ENCODE measurements at regions not wholly inside any gene's neighbourhood (a gene's known extent, or its start where the extent isn't known, plus 50 kb on each side); places are given as distances from the start of the nearest gene placed in this dataset.
"Not testable (repeated sequence)": the region's sequence is repeated elsewhere in the genome, so short reads cannot be mapped to it uniquely, and the experiment has no call there.

GRCh38 chr5:79886925-79887655, 104.0 kb downstream of the MTX3 start:
- Histone ChIP-seq H2AK5ac (ENCODE audit: low read length) (no peak overlapping the region), H4K8ac (ENCODE audit: low read depth, low read length) (no peak overlapping the region), H3K36me3 (ENCODE audit: control insufficient read depth, insufficient read depth, low read length) (no peaks in the 10 kb centered on the region), H2BK120ac (ENCODE audit: low read depth, low read length) (no peak overlapping the region), H3K9ac (ENCODE audit: low read length) (no peak overlapping the region), H2BK5ac (ENCODE audit: low read length) (no peak overlapping the region), H3K27ac (ENCODE audit: low read depth, low read length) (no peak overlapping the region), H3K4me3 (ENCODE audit: low read length) (no peak overlapping the region), H3K4me1 (ENCODE audit: control insufficient read depth, low read depth, low read length) (no peaks in the 10 kb centered on the region), H4K5ac (ENCODE audit: low read length) (no peak overlapping the region), H3K23ac (ENCODE audit: low read length) (no peak overlapping the region), H3K79me2 (ENCODE audit: control insufficient read depth, insufficient read depth, low read length) (no peaks in the 10 kb centered on the region), H3K27me3 (ENCODE audit: insufficient read depth, low read length, poor library complexity) (no peaks in the 10 kb centered on the region), H3K56ac (ENCODE audit: low read length) (no peak overlapping the region), H3K4ac (ENCODE audit: low read depth, low read length) (no peak overlapping the region), H3K79me1 (ENCODE audit: low read length) (no peaks in the 10 kb centered on the region), H2BK15ac (replicated peaks; ENCODE audit: low read depth) (no peak overlapping the region), H3K18ac (ENCODE audit: low read length) (no peak overlapping the region), H3K4me2 (ENCODE audit: low read length) (no peak overlapping the region)
- no peak for DNase-seq
- WGBS (ENCODE audit: extremely low coverage, insufficient coverage, low lambda C conversion rate): no CpG with 5 or more reads among the region's 10 CpGs

GRCh38 chr5:79886456-79886855, 104.6 kb downstream of the MTX3 start:
- Histone ChIP-seq H3K23ac (ENCODE audit: low read length) (no peak overlapping the region), H3K27ac (ENCODE audit: low read depth, low read length) (no peak overlapping the region), H2BK15ac (replicated peaks; ENCODE audit: low read depth) (no peak overlapping the region)

GRCh38 chr5:79879880-79880279, 111.2 kb downstream of the MTX3 start:
- H3K4me3 ChIP-seq (ENCODE audit: low read length); H4K8ac ChIP-seq (ENCODE audit: low read depth, low read length); H3K27me3 ChIP-seq (ENCODE audit: insufficient read depth, low read length, poor library complexity); H3K4me2 ChIP-seq (ENCODE audit: low read length); H3K56ac ChIP-seq (ENCODE audit: low read length); H3K36me3 ChIP-seq (ENCODE audit: control insufficient read depth, insufficient read depth, low read length); H3K23ac ChIP-seq (ENCODE audit: low read length); H3K27ac ChIP-seq (ENCODE audit: low read depth, low read length); H3K18ac ChIP-seq (ENCODE audit: low read length); H4K5ac ChIP-seq (ENCODE audit: low read length); H2AK5ac ChIP-seq (ENCODE audit: low read length); H2BK5ac ChIP-seq (ENCODE audit: low read length); H3K4ac ChIP-seq (ENCODE audit: low read depth, low read length); H3K79me1 ChIP-seq (ENCODE audit: low read length); H3K4me1 ChIP-seq (ENCODE audit: control insufficient read depth, low read depth, low read length); H3K9ac ChIP-seq (ENCODE audit: low read length); DNase-seq; H2BK15ac ChIP-seq (replicated peaks; ENCODE audit: low read depth); H2BK120ac ChIP-seq (ENCODE audit: low read depth, low read length); H3K79me2 ChIP-seq (ENCODE audit: control insufficient read depth, insufficient read depth, low read length): not testable (repeated sequence)
- WGBS (ENCODE audit: extremely low coverage, insufficient coverage, low lambda C conversion rate): no CpG with 5 or more reads among the region's 1 CpG

More at GRCh38 chr5:79886456-79886855, 104.6 kb downstream of the MTX3 start:
- Histone ChIP-seq H2BK120ac (ENCODE audit: low read depth, low read length) (no peak overlapping the region), H2BK5ac (ENCODE audit: low read length) (no peak overlapping the region), H3K79me2 (ENCODE audit: control insufficient read depth, insufficient read depth, low read length) (no peaks in the 10 kb centered on the region), H3K9ac (ENCODE audit: low read length) (no peak overlapping the region), H3K36me3 (ENCODE audit: control insufficient read depth, insufficient read depth, low read length) (no peaks in the 10 kb centered on the region), H3K4ac (ENCODE audit: low read depth, low read length) (no peak overlapping the region), H3K27me3 (ENCODE audit: insufficient read depth, low read length, poor library complexity) (no peaks in the 10 kb centered on the region), H4K5ac (ENCODE audit: low read length) (no peak overlapping the region), H3K79me1 (ENCODE audit: low read length) (no peaks in the 10 kb centered on the region), H3K4me1 (ENCODE audit: control insufficient read depth, low read depth, low read length) (no peaks in the 10 kb centered on the region), H3K18ac (ENCODE audit: low read length) (no peak overlapping the region), H3K4me3 (ENCODE audit: low read length) (no peak overlapping the region), H2AK5ac (ENCODE audit: low read length) (no peak overlapping the region), H4K8ac (ENCODE audit: low read depth, low read length) (no peak overlapping the region), H3K56ac (ENCODE audit: low read length) (no peak overlapping the region), H3K4me2 (ENCODE audit: low read length) (no peak overlapping the region)
- no peak for DNase-seq
- WGBS (ENCODE audit: extremely low coverage, insufficient coverage, low lambda C conversion rate): no CpG with 5 or more reads among the region's 5 CpGs

GRCh38 chr5:79878721-79879336, 112.2 kb downstream of the MTX3 start:
- no peak overlapping the region for H3K27ac ChIP-seq (ENCODE audit: low read depth, low read length)
- DNase-seq: peak; percentile 51
- H2AK5ac ChIP-seq (ENCODE audit: low read length): no peak overlapping the region
- H3K56ac ChIP-seq (ENCODE audit: low read length): no peak overlapping the region
- no peak overlapping the region for H4K8ac ChIP-seq (ENCODE audit: low read depth, low read length)
- H3K4me1 ChIP-seq (ENCODE audit: control insufficient read depth, low read depth, low read length): no peaks in the 10 kb centered on the region
- no peak overlapping the region for H2BK15ac ChIP-seq (replicated peaks; ENCODE audit: low read depth)
- no CpG with 5 or more reads among the region's 5 CpGs for WGBS (ENCODE audit: extremely low coverage, insufficient coverage, low lambda C conversion rate)
- H3K4me3 ChIP-seq (ENCODE audit: low read length): no peak overlapping the region
- no peaks in the 10 kb centered on the region for H3K79me2 ChIP-seq (ENCODE audit: control insufficient read depth, insufficient read depth, low read length)
- H3K36me3 ChIP-seq (ENCODE audit: control insufficient read depth, insufficient read depth, low read length): no peaks in the 10 kb centered on the region
- H2BK5ac ChIP-seq (ENCODE audit: low read length): no peak overlapping the region
- no peak overlapping the region for H3K18ac ChIP-seq (ENCODE audit: low read length)
- no peak overlapping the region for H3K4me2 ChIP-seq (ENCODE audit: low read length)
- H3K79me1 ChIP-seq (ENCODE audit: low read length): no peaks in the 10 kb centered on the region
- H3K23ac ChIP-seq (ENCODE audit: low read length): no peak overlapping the region
- H4K5ac ChIP-seq (ENCODE audit: low read length): no peak overlapping the region
- H3K27me3 ChIP-seq (ENCODE audit: insufficient read depth, low read length, poor library complexity): no peaks in the 10 kb centered on the region
- no peak overlapping the region for H3K9ac ChIP-seq (ENCODE audit: low read length)
- no peak overlapping the region for H2BK120ac ChIP-seq (ENCODE audit: low read depth, low read length)
- no peak overlapping the region for H3K4ac ChIP-seq (ENCODE audit: low read depth, low read length)

GRCh38 chr5:79878136-79878679, 112.9 kb downstream of the MTX3 start:
- H3K27me3 ChIP-seq (ENCODE audit: insufficient read depth, low read length, poor library complexity): no peaks in the 10 kb centered on the region
- WGBS (ENCODE audit: extremely low coverage, insufficient coverage, low lambda C conversion rate): no CpG with 5 or more reads among the region's 5 CpGs
- H3K56ac ChIP-seq (ENCODE audit: low read length): no peak overlapping the region
- no peak for DNase-seq
- H3K23ac ChIP-seq (ENCODE audit: low read length): no peak overlapping the region
- no peak overlapping the region for H3K9ac ChIP-seq (ENCODE audit: low read length)
- no peak overlapping the region for H4K5ac ChIP-seq (ENCODE audit: low read length)
- H3K36me3 ChIP-seq (ENCODE audit: control insufficient read depth, insufficient read depth, low read length): no peaks in the 10 kb centered on the region
- no peak overlapping the region for H4K8ac ChIP-seq (ENCODE audit: low read depth, low read length)
- H2BK120ac ChIP-seq (ENCODE audit: low read depth, low read length): no peak overlapping the region
- no peaks in the 10 kb centered on the region for H3K79me2 ChIP-seq (ENCODE audit: control insufficient read depth, insufficient read depth, low read length)
- H3K4me1 ChIP-seq (ENCODE audit: control insufficient read depth, low read depth, low read length): no peaks in the 10 kb centered on the region
- no peak overlapping the region for H3K4ac ChIP-seq (ENCODE audit: low read depth, low read length)
- H2BK15ac ChIP-seq (replicated peaks; ENCODE audit: low read depth): no peak overlapping the region
- H3K4me3 ChIP-seq (ENCODE audit: low read length): no peak overlapping the region
- H2AK5ac ChIP-seq (ENCODE audit: low read length): no peak overlapping the region
- no peaks in the 10 kb centered on the region for H3K79me1 ChIP-seq (ENCODE audit: low read length)
- no peak overlapping the region for H2BK5ac ChIP-seq (ENCODE audit: low read length)
- H3K18ac ChIP-seq (ENCODE audit: low read length): no peak overlapping the region
- no peak overlapping the region for H3K27ac ChIP-seq (ENCODE audit: low read depth, low read length)
- no peak overlapping the region for H3K4me2 ChIP-seq (ENCODE audit: low read length)
